ENCODE measurements at regions not wholly inside any gene's neighbourhood (a gene's known extent, or its start where the extent isn't known, plus 50 kb on each side); places are given as distances from the start of the nearest gene placed in this dataset.

- intact Hi-C loops (cut with DNase I): no loop called here
- WGBS, 3 donors: 89 to 93% (median 92%) methylated on average over 4 of the region's 4 CpGs
Measured at GRCh38 chr5:173483160-173483559, 133.3 kb downstream of the BOD1 start.

GRCh38 chr5:173481821-173482220 lies 134.6 kb downstream of the BOD1 start:
- H3K27me3 ChIP-seq: no peaks in the 10 kb centered on the region
- 71 to 75% (median 73%) methylated on average over 5 of the region's 5 CpGs for WGBS, 3 donors
- no peaks in the 10 kb centered on the region for H3K9me3 ChIP-seq
- intact Hi-C loops (cut with DNase I): no loop called here
- no peak for TF ChIP-seq POLR2A (IDR thresholded peaks at IDR 0.05)
- TF ChIP-seq CTCF (IDR thresholded peaks at IDR 0.05): no peak
- TF ChIP-seq EP300 (IDR thresholded peaks at IDR 0.05): no peak
- H3K4me1 ChIP-seq (ENCODE audit: insufficient read depth): no peaks in the 10 kb centered on the region
- no peak for DNase-seq
- H3K4me3 ChIP-seq: no peak overlapping the region
- H3K27ac ChIP-seq: no peak overlapping the region
- no peaks in the 10 kb centered on the region for H3K36me3 ChIP-seq

More at GRCh38 chr5:173483160-173483559, 133.3 kb downstream of the BOD1 start:
- no peak overlapping the region for H3K27ac ChIP-seq
- H3K9me3 ChIP-seq: no peaks in the 10 kb centered on the region
- TF ChIP-seq POLR2A (IDR thresholded peaks at IDR 0.05) (no peak), CTCF (IDR thresholded peaks at IDR 0.05) (no peak), EP300 (IDR thresholded peaks at IDR 0.05) (no peak)
- H3K4me3 ChIP-seq: no peak overlapping the region
- DNase-seq: no peak
- H3K36me3 ChIP-seq: no peaks in the 10 kb centered on the region
- no peaks in the 10 kb centered on the region for H3K4me1 ChIP-seq (ENCODE audit: insufficient read depth)
- H3K27me3 ChIP-seq: no peaks in the 10 kb centered on the region

GRCh38 chr5:173480896-173481295 lies 135.6 kb downstream of the BOD1 start:
- Histone ChIP-seq H3K4me3 (no peak overlapping the region), H3K4me1 (ENCODE audit: insufficient read depth) (no peaks in the 10 kb centered on the region), H3K36me3 (no peaks in the 10 kb centered on the region), H3K9me3 (no peaks in the 10 kb centered on the region), H3K27ac (no peak overlapping the region), H3K27me3 (no peaks in the 10 kb centered on the region)
- intact Hi-C loops (cut with DNase I): no loop called here
- TF ChIP-seq EP300 (IDR thresholded peaks at IDR 0.05) (no peak), POLR2A (IDR thresholded peaks at IDR 0.05) (no peak), CTCF (IDR thresholded peaks at IDR 0.05) (no peak)
- no peak for DNase-seq

GRCh38 chr5:173479711-173480110 lies 136.7 kb downstream of the BOD1 start:
- Histone ChIP-seq H3K4me1 (ENCODE audit: insufficient read depth) (no peaks in the 10 kb centered on the region), H3K27ac (no peak overlapping the region), H3K9me3 (no peaks in the 10 kb centered on the region), H3K4me3 (no peak overlapping the region), H3K27me3 (no peaks in the 10 kb centered on the region), H3K36me3 (no peaks in the 10 kb centered on the region)
- no peak for TF ChIP-seq POLR2A (IDR thresholded peaks at IDR 0.05)
- no peak for TF ChIP-seq EP300 (IDR thresholded peaks at IDR 0.05)
- no peak for TF ChIP-seq CTCF (IDR thresholded peaks at IDR 0.05)
- WGBS, 3 donors: 57 to 66% (median 58%) methylated on average over 3 of the region's 3 CpGs
- intact Hi-C loops (cut with DNase I): no loop called here
- DNase-seq: no peak
